Tongue (tissue), 1 donor: ENCODE measurements at regions not wholly inside any gene's neighbourhood (a gene's known extent, or its start where the extent isn't known, plus 50 kb on each side); places are given as distances from the start of the nearest gene placed in this dataset.

ENCODE experiments used
- DNase-seq: peaks from one replicate; pipeline ENCODE4 v3.0.0-alpha.2; 2015

DNA sequence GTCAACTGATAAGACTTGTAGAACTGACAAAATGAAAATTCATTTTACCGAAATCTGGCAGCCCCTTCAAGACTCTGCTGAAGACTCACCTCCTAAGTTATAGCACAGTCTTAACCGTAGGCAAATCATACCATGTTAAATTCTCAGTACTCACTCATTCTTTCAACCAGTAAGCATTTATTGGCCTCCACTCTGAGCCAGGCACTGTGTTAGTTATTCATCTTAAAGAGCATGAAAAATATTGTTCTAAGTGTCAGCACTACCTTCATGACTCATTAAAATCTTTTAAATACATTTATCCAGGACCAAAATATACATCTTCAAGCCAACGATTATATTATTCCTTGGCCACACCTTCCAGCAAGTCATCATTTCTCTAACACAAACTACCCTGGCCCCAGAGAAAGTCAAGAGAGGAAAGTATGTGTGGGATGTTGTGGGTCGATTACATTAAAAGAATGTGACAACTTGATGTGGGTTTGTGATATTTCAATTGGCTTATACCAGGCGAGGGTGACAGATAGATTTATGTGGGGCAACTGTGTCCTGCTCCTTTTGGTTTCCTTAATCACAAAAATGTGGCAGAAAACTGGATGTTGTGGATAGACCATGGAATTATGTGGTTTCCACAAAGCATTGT, 55.0 kb downstream of the TMEM30B start:
- no peak for DNase-seq

DNA sequence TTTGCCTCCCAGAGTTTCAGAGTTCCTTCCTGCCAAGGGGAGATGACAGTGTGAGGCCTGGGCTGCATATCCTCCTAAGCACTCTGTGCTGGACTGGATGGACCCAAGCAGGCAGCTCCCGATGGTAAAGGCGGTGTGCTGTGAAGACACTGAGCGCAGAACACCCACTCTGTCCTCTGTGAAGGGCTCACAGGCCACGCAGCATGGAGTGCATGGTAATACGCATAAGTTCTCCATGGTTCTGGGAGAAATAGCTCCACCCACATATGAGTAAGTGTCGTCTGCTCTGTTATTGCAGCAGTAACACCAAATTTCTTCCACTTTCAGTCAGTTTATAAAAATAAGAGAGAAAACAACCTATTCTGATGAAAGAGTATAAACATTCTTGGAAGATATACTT, 55.8 kb downstream of the TMEM30B start:
- DNase-seq, result no peak

- no peak for DNase-seq
Observed at GRCh38 chr14:61223552-61223951, 57.6 kb downstream of the TMEM30B start.

DNA sequence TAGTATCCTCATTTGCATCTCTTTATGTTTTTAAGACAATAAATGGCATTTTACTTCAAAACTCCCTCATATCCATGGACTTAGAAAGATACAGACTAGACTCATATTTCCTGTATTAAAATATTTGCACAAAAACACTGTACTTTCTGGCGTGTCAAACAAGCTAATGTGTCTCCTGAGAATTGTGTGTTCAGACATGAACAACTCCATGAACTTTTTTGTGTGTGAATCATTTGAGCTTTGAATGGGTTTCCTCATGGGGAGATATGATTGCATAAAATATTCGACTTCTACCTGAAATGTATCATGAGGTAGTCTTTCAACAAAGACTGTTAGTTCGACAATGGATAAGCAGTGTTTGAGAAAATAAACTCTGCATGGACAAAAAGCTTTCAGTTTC, 58.8 kb downstream of the TMEM30B start:
- no peak for DNase-seq

GRCh38 chr14:61221906-61222305, 59.2 kb downstream of the TMEM30B start:
- DNase-seq, result no peak

GRCh38 chr14:61219673-61220072, 61.5 kb downstream of the TMEM30B start:
- no peak for DNase-seq

GRCh38 chr14:61219256-61219655, 61.9 kb downstream of the TMEM30B start:
- DNase-seq, result no peak

- peak; percentile 43 for DNase-seq
Observed at GRCh38 chr14:61218767-61219166, 62.4 kb downstream of the TMEM30B start.

DNA sequence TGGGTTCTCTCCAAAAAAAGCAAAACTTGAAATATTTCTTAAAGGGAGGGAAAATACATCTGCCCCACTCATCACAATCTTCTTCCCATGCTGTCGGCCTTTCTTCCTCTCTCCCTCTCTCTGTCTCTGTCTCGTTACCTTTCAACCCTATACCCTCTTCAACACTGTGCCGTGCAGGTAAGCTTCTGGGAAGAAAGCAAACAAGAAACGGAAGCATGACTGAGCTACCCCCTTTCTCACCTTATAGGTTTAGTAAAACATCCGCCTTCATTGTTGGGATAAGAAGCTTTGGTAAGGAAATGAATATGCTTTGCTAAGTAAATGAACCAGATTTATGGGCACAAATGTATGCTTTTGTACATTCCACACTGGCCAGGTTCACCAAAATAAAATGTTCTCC, 63.0 kb downstream of the TMEM30B start:
- DNase-seq, result peak; percentile 35

GRCh38 chr14:61217516-61217915, 63.6 kb downstream of the TMEM30B start:
- DNase-seq, result peak; percentile 51

GRCh38 chr14:61215222-61216020, 65.7 kb downstream of the TMEM30B start:
- peak; percentile 64 for DNase-seq

DNA sequence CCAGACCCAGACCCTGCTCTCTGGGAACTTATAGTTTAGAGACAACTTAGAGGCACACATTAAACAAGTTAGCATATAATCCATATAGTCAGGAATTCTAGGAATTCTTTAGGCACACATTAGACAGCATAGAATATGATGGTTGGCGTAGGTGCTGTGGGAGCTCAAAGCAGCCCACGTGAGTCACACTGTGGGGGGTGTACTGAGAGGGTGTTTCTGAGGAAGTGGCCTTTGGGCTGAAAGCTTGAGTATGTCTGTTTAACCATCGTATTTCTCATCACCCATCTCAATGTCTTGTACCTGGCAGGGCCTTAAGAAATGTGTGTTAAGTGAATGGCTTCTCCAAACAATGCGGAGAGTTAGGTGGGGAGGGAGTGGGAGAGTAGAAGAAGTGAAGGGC, 67.2 kb downstream of the TMEM30B start:
- no peak for DNase-seq

GRCh38 chr14:61213191-61213621, 67.9 kb downstream of the TMEM30B start:
- DNase-seq, result peak; percentile 53

GRCh38 chr14:61212546-61212945, 68.6 kb downstream of the TMEM30B start:
- DNase-seq, result no peak

DNA sequence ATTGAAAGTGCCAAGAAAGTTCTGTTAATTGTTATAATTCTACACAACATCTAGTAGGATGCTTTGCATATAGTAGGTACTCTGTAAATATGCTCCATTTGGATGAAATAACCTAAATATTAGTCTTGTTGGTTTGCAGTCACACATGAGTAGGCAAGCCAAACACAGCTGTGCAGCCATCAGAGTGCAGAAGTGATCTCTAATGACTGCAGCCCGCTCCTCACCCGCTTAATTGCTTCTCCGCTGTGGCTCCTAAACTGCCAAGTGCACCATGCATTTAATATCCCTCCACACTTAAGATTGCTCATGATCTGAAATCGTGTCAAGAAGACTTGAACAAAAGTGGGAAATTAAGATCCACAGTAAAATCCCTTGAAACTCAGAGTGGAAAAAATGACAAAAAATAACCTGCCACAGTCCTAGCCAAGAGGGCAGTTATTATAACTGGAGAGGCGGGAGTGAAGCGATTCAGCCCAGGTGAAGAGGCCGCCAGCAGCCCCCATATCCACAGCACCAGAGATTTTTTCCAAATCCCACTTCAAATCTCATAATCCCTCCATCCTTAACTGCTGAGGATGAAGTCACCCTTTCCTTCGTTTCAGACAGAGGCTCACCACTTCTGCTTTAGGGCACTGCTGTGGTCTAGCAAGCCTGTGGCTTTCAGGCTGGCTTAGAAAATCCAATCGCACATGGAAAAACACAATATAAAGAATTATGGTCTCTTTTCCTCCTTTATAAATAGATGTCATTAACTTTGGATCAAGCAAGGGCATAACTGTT, 69.5 kb downstream of the TMEM30B start:
- DNase-seq, result peak; percentile 74

GRCh38 chr14:61203081-61203753, 77.9 kb downstream of the TMEM30B start:
- peak; percentile 96 for DNase-seq

DNA sequence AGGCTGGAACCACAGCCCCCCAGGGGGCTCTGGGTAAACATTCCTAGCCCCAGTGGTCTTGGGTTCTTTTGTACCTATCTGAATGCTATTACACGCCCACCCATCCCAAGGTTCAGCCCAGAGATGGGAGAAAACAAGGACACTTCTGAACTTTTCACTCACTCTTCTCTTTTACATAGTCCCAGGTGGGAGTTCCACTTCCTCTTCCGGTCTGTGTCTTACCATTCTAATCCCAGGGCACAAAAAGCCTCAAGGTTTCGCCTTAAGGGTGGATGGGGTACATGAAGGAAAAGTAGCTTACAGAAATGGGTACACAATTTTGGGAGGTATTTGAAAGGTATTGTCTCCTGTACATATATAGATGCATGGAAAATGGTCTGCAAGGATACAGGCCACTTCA, 79.0 kb downstream of the TMEM30B start:
- DNase-seq, result no peak

DNA sequence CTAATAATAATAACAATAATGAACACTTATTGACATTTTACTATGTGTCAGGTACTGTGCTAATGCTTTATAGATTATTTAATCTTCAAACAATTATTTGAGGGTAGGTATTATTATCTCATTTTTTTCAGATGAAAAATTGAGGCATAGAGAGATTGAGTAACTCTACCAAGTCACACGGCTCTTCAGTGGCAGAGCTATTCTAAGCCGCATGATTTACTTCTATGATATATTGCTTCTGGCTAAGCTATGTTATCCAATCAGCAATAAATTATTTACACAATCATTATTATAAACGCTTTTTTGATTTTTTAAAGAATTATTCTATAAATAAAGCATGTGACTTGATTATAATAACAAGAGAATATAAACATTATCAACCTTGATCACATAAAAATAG, 80.0 kb downstream of the TMEM30B start:
- no peak for DNase-seq

DNA sequence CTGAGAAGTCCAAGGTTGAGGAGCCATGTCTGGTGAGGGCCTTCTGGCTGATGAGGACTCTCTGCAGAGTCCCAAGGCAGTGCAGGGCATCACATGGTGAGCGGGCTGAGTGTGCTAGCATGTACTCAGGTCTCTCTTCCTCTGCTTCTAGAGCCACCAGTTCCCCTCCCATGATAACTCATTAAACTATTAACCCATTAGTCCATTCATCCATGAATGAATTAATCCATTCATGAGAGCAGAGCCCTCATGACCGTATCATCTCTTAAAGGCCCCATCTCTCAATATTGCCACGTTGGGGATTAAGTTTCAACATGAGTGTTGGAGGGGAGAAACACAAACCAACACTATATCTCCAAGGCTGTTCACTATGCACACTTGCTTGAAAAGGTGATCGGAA, 83.7 kb downstream of the TMEM30B start:
- DNase-seq, result no peak

GRCh38 chr14:61196792-61197191, 84.3 kb downstream of the TMEM30B start:
- DNase-seq, result no peak

DNA sequence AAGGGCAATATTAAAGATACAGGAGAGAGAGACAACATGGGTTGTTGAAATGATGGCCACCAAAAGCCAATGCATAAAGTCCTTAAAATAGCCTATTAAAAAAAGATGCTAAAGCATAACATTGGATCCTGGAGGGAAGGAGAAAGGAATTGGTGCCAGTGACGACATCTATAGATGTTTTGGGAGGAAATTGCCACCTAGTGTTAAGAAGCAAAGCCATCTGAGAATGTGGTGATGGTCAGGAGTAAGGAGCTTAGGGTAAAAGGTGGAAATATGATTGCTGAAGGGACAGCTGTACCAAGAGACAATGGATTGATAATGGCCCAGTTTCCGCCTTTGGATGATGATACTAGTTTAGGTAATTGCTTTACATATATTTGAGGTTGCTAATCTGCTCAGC, 85.1 kb downstream of the TMEM30B start:
- DNase-seq, result no peak

DNA sequence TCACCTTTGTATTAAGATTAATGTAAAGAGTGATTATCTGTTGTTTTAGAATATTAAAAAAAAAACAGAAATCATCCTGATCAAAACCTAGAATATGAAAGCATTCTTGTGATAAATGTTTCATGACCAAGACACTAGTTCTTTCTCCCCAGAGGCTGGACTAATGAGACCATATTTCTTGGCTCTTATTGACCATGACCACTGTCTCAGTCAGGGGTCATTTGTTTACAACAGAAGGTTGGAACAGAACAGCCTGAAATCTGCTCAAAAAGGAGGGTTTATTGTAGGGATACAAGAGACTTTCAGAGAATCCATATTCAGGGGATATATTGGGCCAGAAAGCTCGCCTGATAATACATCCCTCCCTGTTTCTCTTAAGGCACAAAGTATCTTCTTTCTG, 87.7 kb downstream of the TMEM30B start:
- DNase-seq, result no peak

GRCh38 chr14:61192989-61193388, 88.1 kb downstream of the TMEM30B start:
- no peak for DNase-seq
